IMR-90 (cell line): ENCODE measurements at regions not wholly inside any gene's neighbourhood (a gene's known extent, or its start where the extent isn't known, plus 50 kb on each side); places are given as distances from the start of the nearest gene placed in this dataset.

Experiments
- ATAC-seq: fragments of 200-7000 bp; cut with Tn5 transposase; 2 replicates; pipeline ENCODE4 v1.9.1; 2020; ENCODE audit warnings: low read depth, mild to moderate bottlenecking, moderate library complexity
- BruUV-seq: library from RNA; stranded (reverse); fragments of 400-500 nt; replicated peaks from 2 replicates; lab custom pipeline; 2021; lab: Mats Ljungman, UMichigan
- CTCF ChIA-PET: fragments of 300-600 bp; formaldehyde crosslinking; extraction: SDS; loops from one replicate; lab custom pipeline; 2021; ENCODE audit warnings: antibody characterized with exemption; lab: Yijun Ruan, JAX
- POLR2A ChIA-PET: fragments of 300-600 bp; sonication (Branson Sonifier 250); formaldehyde crosslinking; loops from one replicate; lab custom pipeline; 2022; ENCODE audit warnings: antibody characterized with exemption; ENCODE audit not compliant: unreplicated experiment; lab: Charles Lee
- DNase-seq: peaks from one replicate; pipeline ENCODE4 v3.0.0; 2013
- H2AFZ ChIP-seq: replicated peaks from 2 replicates; pipeline ENCODE3; 2013; ENCODE audit warnings: low read length, mild to moderate bottlenecking; ENCODE audit not compliant: poor library complexity
- H2AK5ac ChIP-seq: 2 replicates; pipeline ENCODE4 v1.6.1; 2013; ENCODE audit warnings: low read depth, low read length, inconsistent platforms
- H2AK9ac ChIP-seq: replicated peaks from 2 replicates; pipeline ENCODE3; 2013; ENCODE audit warnings: mild to moderate bottlenecking, low read depth, low read length, moderate library complexity; ENCODE audit not compliant: poor library complexity
- H2BK120ac ChIP-seq: 2 replicates; pipeline ENCODE4 v1.6.1; 2013; ENCODE audit warnings: low read depth, low read length, inconsistent platforms
- H2BK15ac ChIP-seq: 3 replicates; pipeline ENCODE4 v1.6.1; 2013; ENCODE audit warnings: low read depth, low read length, inconsistent platforms
- H2BK20ac ChIP-seq: 2 replicates; pipeline ENCODE4 v1.6.1; 2013; ENCODE audit warnings: low read depth, mild to moderate bottlenecking, inconsistent platforms, low read length, moderate library complexity
- H2BK5ac ChIP-seq: 2 replicates; pipeline ENCODE4 v1.6.1; 2013; ENCODE audit warnings: mild to moderate bottlenecking, low read depth, low read length, inconsistent platforms; ENCODE audit not compliant: poor library complexity, severe bottlenecking
- H3K14ac ChIP-seq: replicated peaks from 2 replicates; pipeline ENCODE4 v1.6.1; 2013; ENCODE audit warnings: low read depth, low read length, inconsistent platforms
- H3K18ac ChIP-seq: 2 replicates; pipeline ENCODE4 v1.6.1; 2013; ENCODE audit warnings: low read depth, low read length, control low read depth
- H3K23ac ChIP-seq: 2 replicates; pipeline ENCODE4 v1.6.1; 2013; ENCODE audit warnings: low read depth, low read length, inconsistent platforms
- H3K27ac ChIP-seq: 2 replicates; pipeline ENCODE4 v1.5.1; 2013; ENCODE audit warnings: mild to moderate bottlenecking, control low read depth, low read length; ENCODE audit not compliant: insufficient read depth
- H3K27me3 ChIP-seq: 2 replicates; pipeline ENCODE4 v1.6.1; 2013; ENCODE audit warnings: low read length; ENCODE audit not compliant: control insufficient read depth, insufficient read depth
- H3K36me3 ChIP-seq: 2 replicates; pipeline ENCODE4 v1.6.1; 2013; ENCODE audit warnings: low read length, mixed read lengths; ENCODE audit not compliant: control insufficient read depth, insufficient read depth
- H3K4ac ChIP-seq: 2 replicates; pipeline ENCODE4 v1.6.1; 2013; ENCODE audit warnings: low read depth, low read length, inconsistent platforms
- H3K4me1 ChIP-seq: 2 replicates; pipeline ENCODE4 v1.6.1; 2013; ENCODE audit warnings: low read length, mixed read lengths; ENCODE audit not compliant: control insufficient read depth, insufficient read depth
- H3K4me2 ChIP-seq: 2 replicates; pipeline ENCODE4 v1.6.1; 2013; ENCODE audit warnings: low read depth, mild to moderate bottlenecking, control low read depth, low read length, moderate library complexity
- H3K4me3 ChIP-seq: 2 replicates; pipeline ENCODE4 v1.5.1; 2013; ENCODE audit warnings: low read depth, mild to moderate bottlenecking, control low read depth, low read length, moderate library complexity; ENCODE audit not compliant: insufficient read depth
- H3K56ac ChIP-seq: 2 replicates; pipeline ENCODE4 v1.6.1; 2013; ENCODE audit warnings: low read length, inconsistent platforms; ENCODE audit not compliant: insufficient read depth; ENCODE audit errors: extremely low read depth
- H3K79me1 ChIP-seq, 2 experiments: 2 replicates each; pipeline ENCODE4 v1.6.1; 2013; ENCODE audit warnings: low read length in 2 of 2, inconsistent platforms in 1 of 2, low read depth in 1 of 2
- H3K9ac ChIP-seq: 2 replicates; pipeline ENCODE4 v1.6.1; 2013; ENCODE audit warnings: low read depth, low read length, control low read depth
- H3K9me1 ChIP-seq: 2 replicates; pipeline ENCODE4 v1.6.1; 2013; ENCODE audit warnings: low read length, inconsistent platforms; ENCODE audit not compliant: insufficient read depth
- H3K9me3 ChIP-seq: 2 replicates; pipeline ENCODE4 v1.6.1; 2013; ENCODE audit warnings: low read length; ENCODE audit not compliant: control insufficient read depth, insufficient read depth
- H4K20me1 ChIP-seq: 2 replicates; pipeline ENCODE4 v1.6.1; 2013; ENCODE audit warnings: low read length, inconsistent platforms; ENCODE audit not compliant: insufficient read depth
- H4K5ac ChIP-seq: 2 replicates; pipeline ENCODE4 v1.6.1; 2013; ENCODE audit warnings: mild to moderate bottlenecking, low read depth, low read length, control low read depth
- H4K8ac ChIP-seq, 2 experiments: 2 replicates each; pipeline ENCODE4 v1.6.1; 2013; ENCODE audit warnings: low read depth in 2 of 2, low read length in 2 of 2, control low read depth in 1 of 2, inconsistent platforms in 1 of 2
- H4K91ac ChIP-seq: 2 replicates; pipeline ENCODE4 v1.6.1; 2013; ENCODE audit warnings: low read depth, low read length, inconsistent platforms; ENCODE audit not compliant: insufficient read depth
- CEBPB ChIP-seq: IDR thresholded peaks from 2 replicates; pipeline ENCODE4 v1.6.1; 2012; ENCODE audit warnings: low read depth, low read length, improper control_type of control experiment
- CHD1 ChIP-seq: IDR thresholded peaks from 2 replicates; pipeline ENCODE4 v1.6.1; 2012; ENCODE audit warnings: low read depth, low read length, improper control_type of control experiment
- ELK1 ChIP-seq: fragments of 150-350 bp; IDR thresholded peaks from 2 replicates; pipeline ENCODE4 v1.6.1; 2016; ENCODE audit warnings: low read depth, mild to moderate bottlenecking, low read length, moderate library complexity, borderline replicate concordance
- MXI1 ChIP-seq: IDR thresholded peaks from 2 replicates; pipeline ENCODE4 v1.6.1; 2012; ENCODE audit warnings: low read depth, mild to moderate bottlenecking, low read length, moderate library complexity, borderline replicate concordance
- NFE2L2 ChIP-seq: fragments of 150-350 bp; IDR thresholded peaks from 2 replicates; pipeline ENCODE4 v1.6.1; 2016; ENCODE audit warnings: low read depth, mild to moderate bottlenecking, low read length
- RAD21 ChIP-seq: IDR thresholded peaks from 2 replicates; pipeline ENCODE4 v1.6.1; 2012; ENCODE audit warnings: low read length, improper control_type of control experiment
- RFX5 ChIP-seq: IDR thresholded peaks from 2 replicates; pipeline ENCODE4 v1.8.0; 2012; ENCODE audit warnings: low read depth, mild to moderate bottlenecking, low read length, moderate library complexity
- SMC3 ChIP-seq: fragments of 150-350 bp; IDR thresholded peaks from 2 replicates; pipeline ENCODE4 v1.6.1; 2016; ENCODE audit warnings: low read depth, mild to moderate bottlenecking, antibody characterized with exemption, low read length, moderate library complexity
- USF2 ChIP-seq: fragments of 150-350 bp; IDR thresholded peaks from 2 replicates; pipeline ENCODE4 v1.6.1; 2017; ENCODE audit warnings: mild to moderate bottlenecking, antibody characterized with exemption, low read length, low read depth
- WGBS, 2 experiments: methylation state at CpG; one replicate each; pipeline versions ENCODE4 v1.1.5 to v1.1.7; 2013; ENCODE audit warnings: missing lambda C conversion rate in 2 of 2; ENCODE audit not compliant: insufficient read length in 1 of 2; ENCODE audit errors: extremely low coverage in 2 of 2; 5-methylcytosine and 5-hydroxymethylcytosine counted together
- dilution Hi-C: fragments of 300-500 bp; cut with HindIII; formaldehyde crosslinking; loops from one replicate; pipeline ENCODE4 v1.14.3; 2018; ENCODE audit warnings: low sequenced_read_pairs; ENCODE audit not compliant: unreplicated experiment
- in situ Hi-C: fragments of 300-500 bp; cut with MboI; formaldehyde crosslinking; loops from 3 replicates; pipeline ENCODE4 v1.14.3; 2019; ENCODE audit warnings: low sequenced_read_pairs, inconsistent platforms, mixed read lengths
- intact Hi-C: fragments of 100-400 bp; cut with micrococcal nuclease; formaldehyde crosslinking; loops from 2 replicates; pipeline ENCODE4 v1.10.0; 2022

- Histone ChIP-seq H2BK20ac (no peak overlapping the region), H3K18ac (no peak overlapping the region), H3K79me1 (no peaks in the 10 kb centered on the region), H2AFZ (no peak overlapping the region), H3K36me3 (no peaks in the 10 kb centered on the region), H3K9ac (no peak overlapping the region), H4K8ac (no peak overlapping the region), H3K4ac (no peak overlapping the region), H2AK9ac (no peak overlapping the region), H3K9me3 (no peaks in the 10 kb centered on the region), H3K9me1 (no peaks in the 10 kb centered on the region), H3K27ac (no peak overlapping the region), H3K27me3 (peaks cover 3% of the 10 kb centered on the region), H2BK15ac (no peak overlapping the region), H2AK5ac (no peak overlapping the region), H3K4me2 (no peak overlapping the region), H3K4me3 (no peak overlapping the region), H4K5ac (no peak overlapping the region), H4K91ac (no peak overlapping the region), H3K14ac (no peak overlapping the region), H2BK120ac (no peak overlapping the region), H3K56ac (no peak overlapping the region), H3K4me1 (peaks cover 2% of the 10 kb centered on the region; the same call in 1 of the 2 replicates), H3K23ac (no peak overlapping the region), H2BK5ac (no peak overlapping the region), H4K20me1 (no peaks in the 10 kb centered on the region)
- no CpG with 5 or more reads among the region's 4 CpGs for WGBS, 2 experiments
- intact Hi-C loops = no loop called here
- TF ChIP-seq ELK1 = no peak
- TF ChIP-seq SMC3 = no peak
- TF ChIP-seq RAD21 = no peak
- no peak for TF ChIP-seq NFE2L2
- no peak for TF ChIP-seq CHD1
- no peak for TF ChIP-seq USF2
- no peak for TF ChIP-seq MXI1
- TF ChIP-seq RFX5 = no peak
- no peak for TF ChIP-seq CEBPB
- dilution Hi-C loops = no loop called here
- no TSS peak for BruUV-seq
- no peak for ATAC-seq
- DNase-seq = no peak
- CTCF ChIA-PET = no interaction called here
- in situ Hi-C loops = no loop called here
- POLR2A ChIA-PET = no interaction called here
Measured at GRCh38 chr5:159539678-159540077, 209.4 kb upstream of the IL12B start.
